ENCODE measurements at regions not wholly inside any gene's neighbourhood (a gene's known extent, or its start where the extent isn't known, plus 50 kb on each side); places are given as distances from the start of the nearest gene placed in this dataset.

GRCh38 chr17:56009795-56010651, 143.3 kb upstream of the ANKFN1 start:
- H3K27ac ChIP-seq (ENCODE audit: low read length) = no peak overlapping the region
- H3K79me2 ChIP-seq (ENCODE audit: low read length) = no peaks in the 10 kb centered on the region
- H3K27me3 ChIP-seq (replicated peaks; ENCODE audit: insufficient read depth, low read length) = no peaks in the 10 kb centered on the region
- H3F3A ChIP-seq (ENCODE audit: insufficient read depth, low read length) = no peaks in the 10 kb centered on the region
- H3K4me1 ChIP-seq (ENCODE audit: low read length) = no peaks in the 10 kb centered on the region
- H3K4me3 ChIP-seq (ENCODE audit: low read length) = no peak overlapping the region
- no peak overlapping the region for H3K9ac ChIP-seq (ENCODE audit: low read length)
- no peak for TF ChIP-seq EZH2 (optimal IDR thresholded peaks at IDR 0.05; ENCODE audit: low read depth, low read length)
- no peak for TF ChIP-seq CTCF (IDR thresholded peaks at IDR 0.05; ENCODE audit: low read length)
- TF ChIP-seq EZH2phosphoT487 (IDR thresholded peaks at IDR 0.05; ENCODE audit: low read length) = no peak
- no peaks in the 10 kb centered on the region for H3K9me3 ChIP-seq (replicated peaks; ENCODE audit: insufficient read depth, low read length)
- H3K36me3 ChIP-seq (replicated peaks; ENCODE audit: insufficient read depth, low read length) = no peaks in the 10 kb centered on the region
- DNase-seq = no peak
- no peak overlapping the region for H3K4me2 ChIP-seq (ENCODE audit: low read depth, low read length)
- no peaks in the 10 kb centered on the region for H3K9me2 ChIP-seq (replicated peaks; ENCODE audit: insufficient read depth, low read length)
- no peaks in the 10 kb centered on the region for H4K20me1 ChIP-seq (ENCODE audit: insufficient read depth, low read length)
- H2AFZ ChIP-seq (ENCODE audit: low read length) = no peak overlapping the region

DNA sequence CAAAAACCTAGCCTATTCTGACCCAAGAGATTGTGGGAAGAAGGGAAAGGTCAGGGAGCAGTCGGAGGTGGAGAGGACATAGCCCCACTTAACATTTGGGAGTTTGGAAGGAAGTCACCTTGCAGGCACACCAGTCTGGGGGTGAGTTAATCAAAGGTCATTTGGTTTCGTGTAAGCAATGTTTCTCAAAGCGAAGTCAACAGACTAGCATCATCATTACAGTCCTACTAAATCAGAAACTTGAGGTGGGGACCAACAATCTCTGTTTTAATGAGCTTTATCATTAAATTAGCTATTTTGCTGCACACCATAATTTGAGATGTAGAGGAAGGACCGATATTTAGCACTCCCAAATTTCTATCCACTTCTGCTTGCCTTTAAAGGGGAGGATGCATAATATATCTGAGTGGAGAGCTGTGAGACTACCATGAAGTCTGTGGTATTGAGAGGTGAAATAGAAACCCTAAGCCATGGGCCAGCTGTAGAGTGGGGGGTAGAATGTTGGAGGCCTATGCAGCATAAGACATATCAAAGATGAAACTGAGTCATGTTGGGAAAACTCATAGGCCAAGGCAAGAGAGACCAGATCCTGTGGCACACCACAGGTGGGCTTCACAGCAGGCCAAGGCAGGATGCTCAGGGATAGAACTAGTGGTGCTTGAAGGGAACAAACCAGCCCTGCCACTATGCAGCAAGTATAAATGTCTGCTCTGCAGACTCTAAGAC, 141.7 kb upstream of the ANKFN1 start:
- TF ChIP-seq EZH2phosphoT487 (IDR thresholded peaks at IDR 0.05; ENCODE audit: low read length) (no peak), CTCF (IDR thresholded peaks at IDR 0.05; ENCODE audit: low read length) (no peak), EZH2 (optimal IDR thresholded peaks at IDR 0.05; ENCODE audit: low read depth, low read length) (no peak)
- H4K20me1 ChIP-seq (ENCODE audit: insufficient read depth, low read length) = no peaks in the 10 kb centered on the region
- H3K27ac ChIP-seq (ENCODE audit: low read length) = no peak overlapping the region
- H3K36me3 ChIP-seq (replicated peaks; ENCODE audit: insufficient read depth, low read length) = no peaks in the 10 kb centered on the region
- H3K4me3 ChIP-seq (ENCODE audit: low read length) = no peak overlapping the region
- no peak for DNase-seq
- no peaks in the 10 kb centered on the region for H3K9me3 ChIP-seq (replicated peaks; ENCODE audit: insufficient read depth, low read length)
- H3K27me3 ChIP-seq (replicated peaks; ENCODE audit: insufficient read depth, low read length) = no peaks in the 10 kb centered on the region
- H3K79me2 ChIP-seq (ENCODE audit: low read length) = no peaks in the 10 kb centered on the region
- no peaks in the 10 kb centered on the region for H3K9me2 ChIP-seq (replicated peaks; ENCODE audit: insufficient read depth, low read length)
- no peak overlapping the region for H3K4me2 ChIP-seq (ENCODE audit: low read depth, low read length)
- H2AFZ ChIP-seq (ENCODE audit: low read length) = no peak overlapping the region
- H3K9ac ChIP-seq (ENCODE audit: low read length) = no peak overlapping the region
- no peaks in the 10 kb centered on the region for H3K4me1 ChIP-seq (ENCODE audit: low read length)
- no peaks in the 10 kb centered on the region for H3F3A ChIP-seq (ENCODE audit: insufficient read depth, low read length)

- TF ChIP-seq CTCF (IDR thresholded peaks at IDR 0.05; ENCODE audit: low read length) = no peak
- no peak for TF ChIP-seq EZH2 (optimal IDR thresholded peaks at IDR 0.05; ENCODE audit: low read depth, low read length)
- TF ChIP-seq EZH2phosphoT487 (IDR thresholded peaks at IDR 0.05; ENCODE audit: low read length) = no peak
- no peaks in the 10 kb centered on the region for H3K79me2 ChIP-seq (ENCODE audit: low read length)
- H4K20me1 ChIP-seq (ENCODE audit: insufficient read depth, low read length) = no peaks in the 10 kb centered on the region
- H3K9me2 ChIP-seq (replicated peaks; ENCODE audit: insufficient read depth, low read length) = no peaks in the 10 kb centered on the region
- no peak overlapping the region for H3K9ac ChIP-seq (ENCODE audit: low read length)
- no peak overlapping the region for H2AFZ ChIP-seq (ENCODE audit: low read length)
- no peak overlapping the region for H3K27ac ChIP-seq (ENCODE audit: low read length)
- 0 out of 2 replicates have a peak, but pooled peaks cover 7% of the 10 kb centered on the region for H3F3A ChIP-seq (ENCODE audit: insufficient read depth, low read length)
- H3K27me3 ChIP-seq (replicated peaks; ENCODE audit: insufficient read depth, low read length) = no peaks in the 10 kb centered on the region
- DNase-seq = no peak
- peaks cover 43% of the 10 kb centered on the region for H3K4me1 ChIP-seq (ENCODE audit: low read length)
- H3K9me3 ChIP-seq (replicated peaks; ENCODE audit: insufficient read depth, low read length) = no peaks in the 10 kb centered on the region
- H3K36me3 ChIP-seq (replicated peaks; ENCODE audit: insufficient read depth, low read length) = no peaks in the 10 kb centered on the region
- H3K4me3 ChIP-seq (ENCODE audit: low read length) = no peak overlapping the region
- H3K4me2 ChIP-seq (ENCODE audit: low read depth, low read length) = no peak overlapping the region
Observed at GRCh38 chr17:56018211-56018610, 135.1 kb upstream of the ANKFN1 start.
